ENCODE measurements at regions not wholly inside any gene's neighbourhood (a gene's known extent, or its start where the extent isn't known, plus 50 kb on each side); places are given as distances from the start of the nearest gene placed in this dataset.

GRCh38 chr14:32022938-32023466 is 54.1 kb upstream of the ARHGAP5 start:
- DNase-seq (ENCODE audit: low read depth): no peak

DNA sequence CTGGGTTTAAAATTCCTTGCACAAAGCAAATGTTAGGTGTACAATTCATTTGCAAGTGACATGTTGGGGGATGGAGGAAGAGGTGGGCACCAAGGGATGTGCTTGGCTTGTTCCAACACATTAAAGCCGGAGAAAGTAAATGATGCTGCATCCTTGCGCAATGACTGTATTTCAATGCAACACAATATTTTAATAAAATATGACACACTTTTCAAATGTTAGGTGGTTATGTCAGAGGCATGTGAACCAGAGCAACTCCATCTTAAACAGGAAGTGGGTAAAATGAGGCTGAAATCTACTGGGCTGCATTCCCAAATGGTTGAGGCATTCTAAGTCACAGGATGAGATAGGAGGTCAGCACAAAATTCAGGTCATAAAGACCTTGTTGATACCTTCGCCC is 53.6 kb upstream of the ARHGAP5 start:
- DNase-seq (ENCODE audit: low read depth): no peak

- no peak for DNase-seq (ENCODE audit: low read depth)
These were observed 49.7 kb upstream of the ARHGAP5 start for GRCh38 chr14:32027255-32027939.
